Ectodermal cell (in vitro differentiated cells): ENCODE measurements at regions not wholly inside any gene's neighbourhood (a gene's known extent, or its start where the extent isn't known, plus 50 kb on each side); places are given as distances from the start of the nearest gene placed in this dataset.

ENCODE experiments used
- H3K27ac ChIP-seq: 2 replicates; pipeline ENCODE4 v1.7.0; 2013; ENCODE audit warnings: mild to moderate bottlenecking, low read depth, low read length; ENCODE audit not compliant: insufficient read depth, poor library complexity, severe bottlenecking
- H3K27me3 ChIP-seq: 2 replicates; pipeline ENCODE4 v1.7.0; 2013; ENCODE audit warnings: mild to moderate bottlenecking, low read length; ENCODE audit not compliant: insufficient read depth, control insufficient read depth, poor library complexity, severe bottlenecking
- H3K36me3 ChIP-seq: one replicate; pipeline ENCODE4 v1.7.0; 2013; ENCODE audit warnings: low read length; ENCODE audit not compliant: control insufficient read depth, insufficient read depth
- H3K4me1 ChIP-seq: one replicate; pipeline ENCODE4 v1.7.0; 2013; ENCODE audit warnings: low read length; ENCODE audit not compliant: control insufficient read depth, insufficient read depth
- H3K4me3 ChIP-seq: 2 replicates; pipeline ENCODE4 v1.7.0; 2013; ENCODE audit warnings: low read depth, low read length, control low read depth; ENCODE audit not compliant: insufficient read depth
- H3K9me3 ChIP-seq: 2 replicates; pipeline ENCODE4 v1.7.0; 2013; ENCODE audit warnings: mild to moderate bottlenecking, low read length, moderate library complexity; ENCODE audit not compliant: control insufficient read depth
- WGBS, 2 experiments: methylation state at CpG; one replicate each; pipeline ENCODE4 v1.1.7; 2013; ENCODE audit warnings: missing lambda C conversion rate in 2 of 2; 5-methylcytosine and 5-hydroxymethylcytosine counted together

GRCh38 chr15:38187630-38188313 is 64.9 kb upstream of the SPRED1 start:
- H3K4me1 ChIP-seq = peaks cover 4% of the 10 kb centered on the region
- H3K27me3 ChIP-seq = no peaks in the 10 kb centered on the region
- no peak overlapping the region for H3K4me3 ChIP-seq
- no peaks in the 10 kb centered on the region for H3K36me3 ChIP-seq
- H3K9me3 ChIP-seq = no peaks in the 10 kb centered on the region
- WGBS, 2 experiments = 86 to 88% methylated on average over 7 of the region's 7 CpGs
- H3K27ac ChIP-seq = no peak overlapping the region

GRCh38 chr15:38189671-38190295 is 62.9 kb upstream of the SPRED1 start:
- 78 to 82% methylated on average over 5 of the region's 5 CpGs for WGBS, 2 experiments
- Histone ChIP-seq H3K4me3 (no peak overlapping the region), H3K36me3 (no peaks in the 10 kb centered on the region), H3K27ac (no peak overlapping the region), H3K27me3 (no peaks in the 10 kb centered on the region), H3K4me1 (peaks cover 4% of the 10 kb centered on the region), H3K9me3 (no peaks in the 10 kb centered on the region)

GRCh38 chr15:38190501-38190900 is 62.1 kb upstream of the SPRED1 start:
- Histone ChIP-seq H3K4me1 (peaks cover 4% of the 10 kb centered on the region), H3K9me3 (no peaks in the 10 kb centered on the region), H3K4me3 (no peak overlapping the region), H3K27ac (no peak overlapping the region), H3K36me3 (no peaks in the 10 kb centered on the region), H3K27me3 (no peaks in the 10 kb centered on the region)
- 92 to 94% methylated on average over 10 of the region's 10 CpGs for WGBS, 2 experiments

- no peaks in the 10 kb centered on the region for H3K27me3 ChIP-seq
- no peaks in the 10 kb centered on the region for H3K4me1 ChIP-seq
- no peaks in the 10 kb centered on the region for H3K9me3 ChIP-seq
- H3K4me3 ChIP-seq = no peak overlapping the region
- no peaks in the 10 kb centered on the region for H3K36me3 ChIP-seq
- no peak overlapping the region for H3K27ac ChIP-seq
- WGBS, 2 experiments = 92 to 94% methylated on average over 2 of the region's 2 CpGs
These were observed 60.1 kb upstream of the SPRED1 start for GRCh38 chr15:38192496-38192895.

GRCh38 chr15:38193496-38193895 is 59.1 kb upstream of the SPRED1 start:
- Histone ChIP-seq H3K4me1 (no peaks in the 10 kb centered on the region), H3K9me3 (no peaks in the 10 kb centered on the region), H3K27ac (no peak overlapping the region), H3K36me3 (no peaks in the 10 kb centered on the region), H3K27me3 (no peaks in the 10 kb centered on the region), H3K4me3 (no peak overlapping the region)
- no CpG with 5 or more reads among the region's 1 CpG for WGBS, 2 experiments

- Histone ChIP-seq H3K4me3 (no peak overlapping the region), H3K27me3 (no peaks in the 10 kb centered on the region), H3K4me1 (no peaks in the 10 kb centered on the region), H3K27ac (no peak overlapping the region), H3K9me3 (no peaks in the 10 kb centered on the region), H3K36me3 (no peaks in the 10 kb centered on the region)
- 92 to 96% methylated on average over 4 of the region's 5 CpGs for WGBS, 2 experiments
These were observed 57.3 kb upstream of the SPRED1 start for GRCh38 chr15:38195191-38195901.

GRCh38 chr15:38196076-38196475 is 56.6 kb upstream of the SPRED1 start:
- Histone ChIP-seq H3K4me3 (no peak overlapping the region), H3K27me3 (no peaks in the 10 kb centered on the region), H3K9me3 (no peaks in the 10 kb centered on the region), H3K36me3 (no peaks in the 10 kb centered on the region), H3K27ac (no peak overlapping the region), H3K4me1 (no peaks in the 10 kb centered on the region)
- WGBS, 2 experiments = 100% methylated on average over 1 of the region's 1 CpG; no CpG with 5 or more reads in 1 of the 2 experiments

- Histone ChIP-seq H3K27ac (no peak overlapping the region), H3K36me3 (no peaks in the 10 kb centered on the region), H3K4me1 (no peaks in the 10 kb centered on the region), H3K9me3 (no peaks in the 10 kb centered on the region), H3K4me3 (no peak overlapping the region), H3K27me3 (no peaks in the 10 kb centered on the region)
- WGBS, 2 experiments = 93 to 100% methylated on average over 3 to 4 of the region's 4 CpGs
These were observed 55.1 kb upstream of the SPRED1 start for GRCh38 chr15:38197553-38197952.

GRCh38 chr15:38201714-38202113 is 50.9 kb upstream of the SPRED1 start:
- Histone ChIP-seq H3K27me3 (no peaks in the 10 kb centered on the region), H3K9me3 (no peaks in the 10 kb centered on the region), H3K4me3 (no peak overlapping the region), H3K36me3 (no peaks in the 10 kb centered on the region), H3K4me1 (no peaks in the 10 kb centered on the region), H3K27ac (no peak overlapping the region)
- WGBS, 2 experiments = 95 to 100% methylated on average over 3 of the region's 3 CpGs

- no peak overlapping the region for H3K4me3 ChIP-seq
- H3K27ac ChIP-seq = no peak overlapping the region
- no peaks in the 10 kb centered on the region for H3K36me3 ChIP-seq
- peaks cover 4% of the 10 kb centered on the region for H3K4me1 ChIP-seq
- no peaks in the 10 kb centered on the region for H3K9me3 ChIP-seq
- no peaks in the 10 kb centered on the region for H3K27me3 ChIP-seq
- WGBS, 2 experiments = 88 to 90% methylated on average over 1 of the region's 1 CpG
These were observed 50.3 kb upstream of the SPRED1 start for GRCh38 chr15:38202361-38202760.
